Panc1 (cell line): ENCODE measurements at regions not wholly inside any gene's neighbourhood (a gene's known extent, or its start where the extent isn't known, plus 50 kb on each side); places are given as distances from the start of the nearest gene placed in this dataset.

Source experiments
- CTCF ChIP-seq: fragments of 450-650 bp; IDR thresholded peaks from 2 replicates; pipeline ENCODE4 v1.5.1; 2017; ENCODE audit warnings: mild to moderate bottlenecking
- POLR2AphosphoS5 ChIP-seq: IDR thresholded peaks from 2 replicates; pipeline ENCODE4 v1.6.1; 2012; ENCODE audit warnings: mild to moderate bottlenecking, low read depth, low read length, moderate library complexity
- REST ChIP-seq, 2 experiments: IDR thresholded peaks; 2 replicates each; pipeline ENCODE4 v1.6.1; 2011 to 2012; ENCODE audit warnings: low read depth in 2 of 2, control low read depth in 1 of 2, low read length in 1 of 2, mild to moderate bottlenecking in 1 of 2, moderate library complexity in 1 of 2; ENCODE audit not compliant: insufficient read depth in 1 of 2
- SIN3A ChIP-seq: IDR thresholded peaks from 2 replicates; pipeline ENCODE4 v1.6.1; 2012; ENCODE audit warnings: low read depth, mild to moderate bottlenecking, low read length, moderate library complexity, borderline replicate concordance; ENCODE audit not compliant: insufficient read depth
- TCF7L2 ChIP-seq: IDR thresholded peaks from 2 replicates; pipeline ENCODE4 v1.6.1; 2011; ENCODE audit warnings: mild to moderate bottlenecking, low read depth, low read length, inconsistent platforms

- TF ChIP-seq CTCF (no peak), POLR2AphosphoS5 (no peak), REST (IDR thresholded peaks at IDR 0.05; ENCODE audit: insufficient read depth in 1 of 2, low read depth in 2 of 2, low read length in 1 of 2) (no peak), TCF7L2 (no peak), SIN3A (no peak)
Measured at GRCh38 chr14:23861666-23862065, 91.9 kb upstream of the DHRS4 start.
